Fibroblast of pulmonary artery (primary cell): ENCODE measurements at regions not wholly inside any gene's neighbourhood (a gene's known extent, or its start where the extent isn't known, plus 50 kb on each side); places are given as distances from the start of the nearest gene placed in this dataset.
A peak's percentile ranks its signal among the peaks of the same experiment; 100 is the strongest.

Experiments used
- DNase-seq: peaks from one replicate; pipeline ENCODE4 v3.0.0-alpha.2; 2010; ENCODE audit warnings: low read depth
- H3K4me3 ChIP-seq: replicated peaks from 2 replicates; pipeline ENCODE4 v1.5.1; 2011; ENCODE audit warnings: low read depth, mild to moderate bottlenecking, control low read depth, low read length, moderate library complexity
- TF ChIP-seq, protein P1 (sequence below): IDR thresholded peaks from 2 replicates; pipeline ENCODE4 v1.5.1; 2011; ENCODE audit warnings: mild to moderate bottlenecking, control low read depth, low read length, inconsistent platforms; ENCODE audit errors: missing control alignments

DNA sequence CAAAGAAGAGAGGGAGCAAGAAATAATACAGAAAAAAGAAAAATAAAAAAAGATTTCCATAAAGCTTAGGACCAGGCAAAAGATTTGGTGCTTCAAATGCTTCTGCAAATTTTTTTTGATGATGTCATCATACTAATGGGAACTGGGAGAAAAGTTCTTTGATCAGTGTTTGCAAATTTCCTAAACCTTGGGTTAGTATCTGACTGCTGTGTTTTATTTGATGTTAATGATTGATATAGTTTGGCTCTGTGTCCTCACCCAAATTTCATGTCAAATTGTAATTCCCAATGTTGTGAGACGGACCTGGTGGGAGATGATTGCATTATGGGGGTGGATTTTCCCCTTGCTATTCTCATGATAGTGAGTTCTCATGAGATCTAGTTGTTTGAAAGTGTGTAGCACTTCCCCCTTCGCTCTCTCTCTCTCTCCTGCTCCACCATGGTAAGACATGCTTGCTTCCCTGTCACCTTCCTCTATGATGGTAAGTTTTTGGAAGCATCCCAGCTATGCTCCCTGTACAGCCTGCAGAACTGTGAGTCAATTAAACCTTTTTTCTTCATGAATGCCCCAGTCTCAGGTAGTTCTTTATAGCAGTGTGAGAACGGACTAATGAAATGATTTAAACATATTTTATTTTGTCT, 72.6 kb downstream of the TMEM100 start:
- no peak overlapping the region for H3K4me3 ChIP-seq
- TF ChIP-seq, protein P1, sequence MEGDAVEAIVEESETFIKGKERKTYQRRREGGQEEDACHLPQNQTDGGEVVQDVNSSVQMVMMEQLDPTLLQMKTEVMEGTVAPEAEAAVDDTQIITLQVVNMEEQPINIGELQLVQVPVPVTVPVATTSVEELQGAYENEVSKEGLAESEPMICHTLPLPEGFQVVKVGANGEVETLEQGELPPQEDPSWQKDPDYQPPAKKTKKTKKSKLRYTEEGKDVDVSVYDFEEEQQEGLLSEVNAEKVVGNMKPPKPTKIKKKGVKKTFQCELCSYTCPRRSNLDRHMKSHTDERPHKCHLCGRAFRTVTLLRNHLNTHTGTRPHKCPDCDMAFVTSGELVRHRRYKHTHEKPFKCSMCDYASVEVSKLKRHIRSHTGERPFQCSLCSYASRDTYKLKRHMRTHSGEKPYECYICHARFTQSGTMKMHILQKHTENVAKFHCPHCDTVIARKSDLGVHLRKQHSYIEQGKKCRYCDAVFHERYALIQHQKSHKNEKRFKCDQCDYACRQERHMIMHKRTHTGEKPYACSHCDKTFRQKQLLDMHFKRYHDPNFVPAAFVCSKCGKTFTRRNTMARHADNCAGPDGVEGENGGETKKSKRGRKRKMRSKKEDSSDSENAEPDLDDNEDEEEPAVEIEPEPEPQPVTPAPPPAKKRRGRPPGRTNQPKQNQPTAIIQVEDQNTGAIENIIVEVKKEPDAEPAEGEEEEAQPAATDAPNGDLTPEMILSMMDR: no peak
- DNase-seq: no peak

DNA sequence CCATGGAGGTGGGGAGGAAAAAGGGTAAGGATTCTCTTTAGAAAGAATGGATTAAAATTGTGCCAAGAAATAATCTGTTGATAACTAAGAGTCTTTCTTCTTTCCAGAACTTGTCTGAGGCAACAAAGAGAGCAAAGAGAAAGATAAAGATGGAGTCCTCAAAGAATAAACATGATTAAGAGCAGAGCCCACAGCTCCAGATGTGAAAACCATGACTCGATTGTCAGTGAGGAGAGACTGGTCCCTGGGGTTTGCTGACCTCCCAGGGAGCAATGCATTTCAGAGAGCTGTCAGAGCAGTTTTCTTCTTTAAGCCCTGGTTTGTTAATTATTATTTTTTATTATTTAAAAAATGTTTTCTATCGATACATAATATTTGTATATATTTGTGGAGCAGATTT, 74.6 kb downstream of the TMEM100 start:
- no peak overlapping the region for H3K4me3 ChIP-seq
- no peak for DNase-seq
- TF ChIP-seq, protein P1: no peak

DNA sequence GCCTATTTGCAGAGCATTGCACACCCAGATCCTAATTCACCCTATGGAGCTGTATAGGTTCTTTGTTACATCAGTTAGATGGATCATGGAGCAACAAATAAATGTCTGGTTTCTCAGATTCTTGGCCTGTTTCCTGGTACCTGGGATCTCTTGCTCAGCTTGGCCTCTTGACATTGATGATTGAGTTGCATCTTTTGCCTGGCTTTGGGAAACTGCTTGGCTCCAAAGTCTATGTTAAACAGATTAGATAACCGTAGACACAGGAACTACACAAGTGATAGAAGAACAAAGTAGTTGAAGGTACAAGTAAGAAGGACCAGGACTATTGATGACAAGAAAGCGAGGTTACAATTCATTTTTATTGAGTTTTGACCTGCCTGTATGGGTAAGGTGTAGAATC, 77.3 kb downstream of the TMEM100 start:
- TF ChIP-seq, protein P1: no peak
- no peak for DNase-seq
- H3K4me3 ChIP-seq: no peak overlapping the region

DNA sequence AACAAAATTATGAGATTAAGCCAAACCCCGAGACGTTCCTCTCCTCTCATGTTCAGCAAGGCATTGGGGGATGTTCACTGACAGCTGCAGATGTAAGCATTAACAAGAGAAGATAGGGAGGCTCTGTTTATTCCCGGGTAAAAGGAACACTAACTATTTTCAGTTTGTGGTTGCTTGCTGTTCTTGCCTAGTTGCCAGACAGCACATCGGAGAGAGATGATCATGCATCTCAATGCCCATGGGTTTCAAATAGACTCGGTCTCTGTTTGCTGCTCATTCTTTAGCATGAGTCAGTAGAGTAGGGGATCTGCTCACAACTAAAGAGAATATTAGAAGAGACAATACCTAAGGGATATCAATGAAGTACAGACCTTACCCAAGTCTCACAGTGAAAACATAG, 78.3 kb downstream of the TMEM100 start:
- H3K4me3 ChIP-seq: no peak overlapping the region
- TF ChIP-seq, protein P1: no peak
- DNase-seq: no peak

DNA sequence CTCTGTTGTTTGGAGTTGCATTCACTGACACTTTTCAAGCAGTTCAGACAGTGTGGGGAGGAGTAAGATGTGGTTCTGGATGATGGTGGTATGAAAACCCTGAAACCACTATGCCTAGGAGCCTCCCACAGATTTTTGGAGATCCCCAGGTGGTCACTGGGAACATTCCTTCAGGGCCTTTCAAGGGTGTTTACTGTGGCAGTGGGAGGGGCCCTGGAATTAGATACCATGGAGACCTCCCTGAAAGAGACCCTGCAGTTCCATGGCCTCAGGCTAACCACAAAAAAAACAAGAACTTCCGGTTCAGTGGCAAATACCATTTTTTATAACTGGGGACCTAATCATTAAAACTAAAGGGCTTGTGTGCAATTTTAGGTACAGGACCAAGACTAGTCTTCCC, 79.9 kb downstream of the TMEM100 start:
- TF ChIP-seq, protein P1: no peak
- DNase-seq: no peak
- H3K4me3 ChIP-seq: no peak overlapping the region

DNA sequence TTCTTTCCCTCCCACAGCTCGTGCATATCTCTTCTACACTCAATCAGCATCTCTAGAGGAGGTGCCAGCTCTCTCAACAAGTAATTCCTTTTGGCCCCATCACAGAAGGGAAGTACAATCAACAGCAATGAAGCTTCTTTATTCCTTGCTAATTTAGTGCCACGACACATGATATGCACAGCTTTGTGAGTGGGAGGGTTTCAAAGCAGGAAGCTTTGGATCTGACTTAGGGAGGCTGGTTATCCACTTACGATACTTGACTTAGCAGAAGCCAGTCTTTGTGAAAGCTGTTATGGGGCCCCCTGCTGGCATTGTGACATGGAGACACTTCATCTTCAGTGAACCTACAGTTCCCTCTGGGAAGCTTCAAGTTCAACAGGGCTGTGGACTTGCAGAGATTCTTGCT, 81.0 kb downstream of the TMEM100 start:
- peak; percentile 77 for DNase-seq
- TF ChIP-seq, protein P1: peak; percentile 84
- no peak overlapping the region for H3K4me3 ChIP-seq

DNA sequence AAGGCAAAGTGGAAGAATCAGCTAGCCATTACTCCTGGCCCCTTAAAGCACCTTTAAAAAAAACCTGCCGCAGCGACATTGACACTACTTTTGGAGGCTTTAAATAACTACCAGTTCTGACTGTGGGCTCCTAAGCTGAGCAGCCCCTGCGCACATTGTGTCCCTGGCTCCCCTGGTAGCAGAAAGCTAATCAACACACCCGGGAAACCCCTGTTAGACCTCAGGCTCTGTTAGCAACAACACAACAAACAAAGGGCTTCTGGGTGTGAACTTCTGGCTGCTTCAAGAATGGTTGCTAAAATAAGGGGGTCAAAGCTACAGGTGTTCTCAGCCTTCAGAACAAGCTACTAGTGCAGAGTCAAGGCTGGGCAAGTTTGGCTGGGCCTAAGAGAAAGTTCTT, 83.6 kb downstream of the TMEM100 start:
- DNase-seq: no peak
- H3K4me3 ChIP-seq: no peak overlapping the region
- TF ChIP-seq, protein P1: no peak
